Vagina (tissue), 2 donors: ENCODE measurements at regions not wholly inside any gene's neighbourhood (a gene's known extent, or its start where the extent isn't known, plus 50 kb on each side); places are given as distances from the start of the nearest gene placed in this dataset.

ENCODE experiments used
- DNase-seq, 2 donors: peaks; one replicate each; pipeline ENCODE4 v3.0.0-alpha.2; 2017; ENCODE audit errors: extremely low spot score in 2 of 2
- H3K27ac ChIP-seq: fragments of 200-600 bp; sonication (generic); one replicate; pipeline ENCODE4 v1.5.1; 2019
- H3K27me3 ChIP-seq: fragments of 200-600 bp; sonication (generic); one replicate; pipeline ENCODE4 v1.5.1; 2019
- H3K36me3 ChIP-seq, 2 donors: fragments of 200-600 bp; sonication (generic); one replicate each; pipeline ENCODE4 v1.5.1; 2017 to 2019
- H3K4me1 ChIP-seq: fragments of 200-600 bp; sonication (generic); one replicate; pipeline ENCODE4 v1.5.1; 2019
- H3K4me3 ChIP-seq, 2 donors: fragments of 200-600 bp; sonication (generic); 1 replicate in 1 of 2; 2 replicates in 1 of 2; pipeline ENCODE4 v1.5.1; 2016 to 2019
- H3K9me3 ChIP-seq: fragments of 200-600 bp; sonication (generic); one replicate; pipeline ENCODE4 v1.5.1; 2019
- CTCF ChIP-seq, 3 experiments: fragments of 450-650 bp in 2 of 3; fragments of 200-600 bp in 1 of 3; sonication (generic) in 1 of 3; IDR thresholded peaks; one replicate each; pipeline ENCODE4 v1.5.1; 2017 to 2019; ENCODE audit warnings: antibody characterized with exemption in 3 of 3, mild to moderate bottlenecking in 2 of 3, moderate library complexity in 2 of 3
- POLR2A ChIP-seq, 2 donors: fragments of 450-650 bp; IDR thresholded peaks; one replicate each; pipeline ENCODE4 v1.6.1; 2017; ENCODE audit warnings: antibody characterized with exemption in 2 of 2, mild to moderate bottlenecking in 2 of 2, moderate library complexity in 2 of 2
- POLR2AphosphoS5 ChIP-seq, 2 donors: sonication (generic); formaldehyde crosslinking; IDR thresholded peaks; one replicate each; pipeline ENCODE4 v1.9.0; 2017; ENCODE audit warnings: antibody characterized with exemption in 2 of 2, mild to moderate bottlenecking in 2 of 2, low read depth in 1 of 2; ENCODE audit not compliant: insufficient read depth in 1 of 2
- intact Hi-C: fragments of 100-400 bp; cut with DNase I; formaldehyde crosslinking; loops from one replicate; pipeline ENCODE4 v1.15.1; 2023

DNA sequence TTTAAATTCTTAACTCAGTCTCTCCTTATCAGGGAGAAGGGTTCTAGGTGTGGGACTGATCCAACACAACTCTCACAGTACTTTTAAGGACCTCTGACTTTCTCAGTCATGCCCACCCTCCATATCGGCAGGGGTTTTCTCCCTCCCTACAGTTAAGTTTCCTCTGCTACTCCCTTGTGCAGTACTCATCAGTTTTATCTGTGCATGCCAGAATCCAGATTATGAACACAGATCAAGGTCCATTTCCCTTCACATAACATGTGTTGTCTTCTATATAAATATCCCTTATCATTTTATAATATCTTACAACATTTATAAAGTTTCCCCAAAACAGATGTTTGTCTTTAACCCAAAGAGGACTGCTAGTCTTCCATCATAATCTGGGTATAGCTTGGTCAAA, 986.5 kb upstream of the ARRDC3 start:
- H3K9me3 ChIP-seq, result no peaks in the 10 kb centered on the region
- H3K27me3 ChIP-seq, result no peaks in the 10 kb centered on the region
- DNase-seq, result no peak
- no peaks in the 10 kb centered on the region for H3K4me1 ChIP-seq
- TF ChIP-seq POLR2AphosphoS5 (IDR thresholded peaks at IDR 0.05; ENCODE audit: insufficient read depth in 1 of 2, low read depth in 1 of 2), result no peak
- no peak for TF ChIP-seq CTCF (IDR thresholded peaks at IDR 0.05)
- TF ChIP-seq POLR2A (IDR thresholded peaks at IDR 0.05), result no peak
- H3K36me3 ChIP-seq, result no peaks in the 10 kb centered on the region
- intact Hi-C loops, result no loop called here
- H3K27ac ChIP-seq, result no peak overlapping the region
- no peak overlapping the region for H3K4me3 ChIP-seq

- H3K36me3 ChIP-seq, result no peaks in the 10 kb centered on the region
- H3K27ac ChIP-seq, result no peak overlapping the region
- H3K4me1 ChIP-seq, result no peaks in the 10 kb centered on the region
- H3K9me3 ChIP-seq, result no peaks in the 10 kb centered on the region
- no peaks in the 10 kb centered on the region for H3K27me3 ChIP-seq
- intact Hi-C loops, result no loop called here
- no peak overlapping the region for H3K4me3 ChIP-seq
- TF ChIP-seq POLR2A (IDR thresholded peaks at IDR 0.05) (no peak), POLR2AphosphoS5 (IDR thresholded peaks at IDR 0.05; ENCODE audit: insufficient read depth in 1 of 2, low read depth in 1 of 2) (no peak), CTCF (IDR thresholded peaks at IDR 0.05) (no peak)
- DNase-seq, result no peak
Observed at GRCh38 chr5:92364986-92365550, 982.0 kb upstream of the ARRDC3 start.

DNA sequence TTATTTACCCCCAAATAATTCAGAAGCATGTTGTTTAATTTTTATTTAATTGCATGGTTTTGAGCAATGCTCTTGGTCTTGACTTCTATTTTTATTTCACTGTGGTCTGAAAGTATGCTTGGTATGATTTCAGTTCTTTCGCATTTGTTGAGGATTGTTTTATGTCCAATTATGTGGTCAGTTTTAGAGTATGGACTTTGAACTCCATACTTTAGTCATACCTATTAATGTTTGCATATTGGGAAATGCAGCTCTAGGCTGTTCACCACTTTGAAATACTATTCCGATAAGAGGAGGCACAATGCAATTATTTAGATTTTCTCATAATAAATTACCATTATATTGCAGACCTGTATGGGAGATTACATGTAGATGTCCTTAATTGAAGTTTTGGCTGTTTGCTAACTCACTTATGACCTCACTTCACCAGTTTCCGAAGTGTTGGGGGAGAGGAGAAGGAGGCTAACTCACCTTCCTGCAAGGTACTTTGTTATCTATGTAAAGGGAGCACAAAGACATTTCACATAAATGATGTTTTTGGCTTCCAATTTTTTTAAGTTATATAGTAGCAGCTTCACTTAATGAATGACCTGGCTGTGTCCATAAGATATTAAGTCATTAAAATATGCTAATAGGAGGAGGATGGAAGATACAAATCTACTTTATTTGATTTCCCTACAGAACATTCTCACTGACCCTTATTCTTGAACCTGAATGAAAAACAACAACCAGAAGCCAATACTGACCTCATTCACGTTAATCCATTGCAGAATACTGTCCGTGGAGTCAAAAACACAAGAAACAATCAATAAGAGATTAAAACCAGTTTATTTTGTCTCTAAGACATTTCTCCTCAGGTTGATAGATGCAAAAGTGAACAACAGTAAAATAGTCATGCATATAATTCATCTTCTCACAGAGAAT, 970.3 kb upstream of the ARRDC3 start:
- Histone ChIP-seq H3K27me3 (no peaks in the 10 kb centered on the region), H3K9me3 (no peaks in the 10 kb centered on the region), H3K27ac (no peak overlapping the region), H3K4me3 (no peak overlapping the region), H3K4me1 (no peaks in the 10 kb centered on the region), H3K36me3 (no peaks in the 10 kb centered on the region)
- TF ChIP-seq CTCF (IDR thresholded peaks at IDR 0.05), result no peak
- no peak for TF ChIP-seq POLR2AphosphoS5 (IDR thresholded peaks at IDR 0.05; ENCODE audit: insufficient read depth in 1 of 2, low read depth in 1 of 2)
- TF ChIP-seq POLR2A (IDR thresholded peaks at IDR 0.05), result no peak
- intact Hi-C loops, result no loop called here
- DNase-seq, result no peak

- Histone ChIP-seq H3K4me1 (no peaks in the 10 kb centered on the region), H3K27me3 (no peaks in the 10 kb centered on the region), H3K9me3 (no peaks in the 10 kb centered on the region), H3K4me3 (no peak overlapping the region), H3K27ac (no peak overlapping the region), H3K36me3 (no peaks in the 10 kb centered on the region)
- no peak for DNase-seq
- no peak for TF ChIP-seq POLR2AphosphoS5 (IDR thresholded peaks at IDR 0.05; ENCODE audit: insufficient read depth in 1 of 2, low read depth in 1 of 2)
- TF ChIP-seq POLR2A (IDR thresholded peaks at IDR 0.05), result no peak
- no peak for TF ChIP-seq CTCF (IDR thresholded peaks at IDR 0.05)
- intact Hi-C loops, result no loop called here
Observed at GRCh38 chr5:92337772-92338234, 954.7 kb upstream of the ARRDC3 start.

GRCh38 chr5:92332039-92332438, 948.9 kb upstream of the ARRDC3 start:
- TF ChIP-seq CTCF (IDR thresholded peaks at IDR 0.05) (no peak), POLR2AphosphoS5 (IDR thresholded peaks at IDR 0.05; ENCODE audit: insufficient read depth in 1 of 2, low read depth in 1 of 2) (no peak), POLR2A (IDR thresholded peaks at IDR 0.05) (no peak)
- Histone ChIP-seq H3K36me3 (no peaks in the 10 kb centered on the region), H3K27ac (no peak overlapping the region), H3K4me3 (no peak overlapping the region), H3K4me1 (no peaks in the 10 kb centered on the region), H3K9me3 (no peaks in the 10 kb centered on the region), H3K27me3 (no peaks in the 10 kb centered on the region)
- intact Hi-C loops, result no loop called here
- DNase-seq, result no peak
